Activated CD4-positive, alpha-beta T cell treated with anti-CD3 and anti-CD28 coated beads, Interleukin-2, amount 10 ng/mL, durations not matched to agents 7 days and 5 days (primary cell): ENCODE measurements at regions not wholly inside any gene's neighbourhood (a gene's known extent, or its start where the extent isn't known, plus 50 kb on each side); places are given as distances from the start of the nearest gene placed in this dataset.

Experiments
- CTCF ChIA-PET: fragments of 350-600 bp; sonication (Branson Sonifier 250); formaldehyde crosslinking; loops from one replicate; lab custom pipeline; 2021; ENCODE audit warnings: antibody characterized with exemption; lab: Charles Lee
- POLR2A ChIA-PET: fragments of 350-600 bp; sonication (Branson Sonifier 250); formaldehyde crosslinking; loops from one replicate; lab custom pipeline; 2021; ENCODE audit warnings: antibody characterized with exemption; lab: Charles Lee
- DNase-seq: peaks from one replicate; pipeline ENCODE4 v3.0.0-alpha.2; 2020
- H3K27ac Mint-ChIP-seq: one replicate; pipeline ENCODE4 v1.8.0; 2021; ENCODE audit warnings: mild to moderate bottlenecking, moderate library complexity, mixed read lengths
- H3K27me3 Mint-ChIP-seq: one replicate; pipeline ENCODE4 v1.8.0; 2021; ENCODE audit warnings: mixed read lengths
- H3K36me3 Mint-ChIP-seq: one replicate; pipeline ENCODE4 v1.8.0; 2021; ENCODE audit warnings: low read depth, mixed read lengths
- H3K4me1 Mint-ChIP-seq: one replicate; pipeline ENCODE4 v1.8.0; 2021; ENCODE audit warnings: mixed read lengths
- H3K4me3 Mint-ChIP-seq: one replicate; pipeline ENCODE4 v1.8.0; 2021; ENCODE audit warnings: mild to moderate bottlenecking, moderate library complexity, mixed read lengths
- H3K9me3 Mint-ChIP-seq: one replicate; pipeline ENCODE4 v1.8.0; 2021; ENCODE audit warnings: mixed read lengths

DNA sequence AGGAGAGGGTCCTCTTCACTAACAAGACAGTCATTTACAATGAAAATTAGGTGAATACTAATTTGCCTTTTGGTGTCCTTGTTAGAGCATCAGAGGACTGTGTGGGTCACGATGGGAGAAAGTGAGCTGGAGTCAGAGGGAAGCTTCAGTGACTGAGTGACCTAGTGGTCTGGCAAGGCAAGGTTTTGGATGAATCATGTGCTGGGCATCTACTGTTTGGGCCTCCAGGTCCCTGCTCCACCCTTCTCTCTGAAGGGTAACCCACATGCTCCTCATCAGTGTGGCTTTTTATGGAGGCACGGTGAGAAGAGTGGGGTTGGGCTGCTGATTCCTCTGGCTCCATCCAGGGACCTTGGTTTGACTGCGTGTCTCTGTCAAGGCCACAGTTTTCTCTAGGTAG, 60.5 kb upstream of the EXOC2 start:
- H3K4me1 Mint-ChIP-seq = no peaks in the 10 kb centered on the region
- H3K4me3 Mint-ChIP-seq = no peak overlapping the region
- H3K27ac Mint-ChIP-seq = no peak overlapping the region
- DNase-seq = no peak
- POLR2A ChIA-PET = no interaction called here
- H3K36me3 Mint-ChIP-seq = no peaks in the 10 kb centered on the region
- CTCF ChIA-PET = no interaction called here
- H3K27me3 Mint-ChIP-seq = peaks cover 5% of the 10 kb centered on the region
- H3K9me3 Mint-ChIP-seq = no peaks in the 10 kb centered on the region

DNA sequence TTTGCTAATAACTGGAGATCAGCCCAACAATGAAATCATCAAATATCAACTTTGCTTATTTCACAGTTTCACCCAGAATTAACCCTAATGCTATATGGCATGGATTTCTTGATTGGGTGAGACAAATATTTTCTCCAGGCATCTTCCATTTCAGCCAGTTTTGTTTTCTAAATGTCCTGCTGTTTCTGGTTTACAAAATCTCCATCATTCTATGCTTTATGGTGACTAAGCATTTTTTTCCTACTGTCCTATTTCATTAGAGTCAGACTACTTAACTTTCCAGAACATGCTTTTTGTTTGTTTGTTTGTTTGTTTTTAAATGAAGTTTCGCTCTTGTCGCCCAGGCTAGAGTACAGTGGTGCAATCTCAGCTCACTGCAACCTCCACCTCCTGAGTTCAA, 59.5 kb upstream of the EXOC2 start:
- Mint-ChIP-seq H3K4me1 (no peaks in the 10 kb centered on the region), H3K36me3 (no peaks in the 10 kb centered on the region), H3K27ac (no peak overlapping the region), H3K27me3 (peaks cover 6% of the 10 kb centered on the region), H3K9me3 (no peaks in the 10 kb centered on the region), H3K4me3 (no peak overlapping the region)
- no peak for DNase-seq
- POLR2A ChIA-PET = no interaction called here
- CTCF ChIA-PET = no interaction called here

DNA sequence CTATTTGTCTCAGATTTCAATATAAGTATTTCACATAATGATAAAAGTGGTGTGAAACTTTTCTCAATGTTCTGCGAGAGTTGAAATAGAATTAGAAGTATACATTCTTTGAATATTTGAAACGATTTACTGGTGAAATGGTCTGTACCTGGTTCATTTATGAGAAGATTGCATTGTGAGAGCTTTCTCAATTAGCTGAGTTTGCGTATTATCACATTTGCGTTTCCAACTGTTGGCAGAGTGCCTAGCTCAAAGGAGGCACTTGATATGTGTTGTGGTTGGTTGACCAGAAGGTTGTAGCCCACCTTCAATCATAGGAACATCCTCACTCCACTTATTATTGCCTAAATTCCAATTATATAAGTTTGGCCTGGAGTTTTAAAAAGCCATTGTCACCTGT, 58.8 kb upstream of the EXOC2 start:
- POLR2A ChIA-PET = no interaction called here
- no peak for DNase-seq
- Mint-ChIP-seq H3K4me3 (no peak overlapping the region), H3K27ac (no peak overlapping the region), H3K4me1 (no peaks in the 10 kb centered on the region), H3K36me3 (no peaks in the 10 kb centered on the region), H3K9me3 (no peaks in the 10 kb centered on the region), H3K27me3 (peaks cover 8% of the 10 kb centered on the region)
- CTCF ChIA-PET = no interaction called here

DNA sequence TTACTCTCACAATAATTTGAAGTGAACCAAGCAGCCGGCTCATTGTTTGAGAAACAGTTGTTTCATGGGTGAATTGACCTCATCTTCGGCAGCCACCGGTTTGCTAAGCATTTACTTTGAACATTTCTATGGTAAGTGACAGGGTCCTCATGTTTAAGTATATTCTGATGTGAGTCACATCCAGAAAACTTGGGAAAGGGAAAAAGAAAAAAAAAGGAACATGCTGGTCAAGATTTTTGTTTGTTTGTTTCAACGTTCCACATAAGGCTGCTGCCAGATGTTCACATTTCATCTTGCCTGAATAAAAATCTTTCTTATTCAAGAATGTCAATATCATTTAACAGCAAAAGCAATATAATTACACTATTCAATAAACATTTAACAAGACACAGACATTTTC, 55.0 kb upstream of the EXOC2 start:
- H3K36me3 Mint-ChIP-seq = no peaks in the 10 kb centered on the region
- ChIA-PET CTCF (no interaction called here), POLR2A (no interaction called here)
- no peak overlapping the region for H3K4me3 Mint-ChIP-seq
- H3K9me3 Mint-ChIP-seq = no peaks in the 10 kb centered on the region
- H3K4me1 Mint-ChIP-seq = no peaks in the 10 kb centered on the region
- no peak for DNase-seq
- peaks cover 8% of the 10 kb centered on the region for H3K27me3 Mint-ChIP-seq
- H3K27ac Mint-ChIP-seq = no peak overlapping the region

DNA sequence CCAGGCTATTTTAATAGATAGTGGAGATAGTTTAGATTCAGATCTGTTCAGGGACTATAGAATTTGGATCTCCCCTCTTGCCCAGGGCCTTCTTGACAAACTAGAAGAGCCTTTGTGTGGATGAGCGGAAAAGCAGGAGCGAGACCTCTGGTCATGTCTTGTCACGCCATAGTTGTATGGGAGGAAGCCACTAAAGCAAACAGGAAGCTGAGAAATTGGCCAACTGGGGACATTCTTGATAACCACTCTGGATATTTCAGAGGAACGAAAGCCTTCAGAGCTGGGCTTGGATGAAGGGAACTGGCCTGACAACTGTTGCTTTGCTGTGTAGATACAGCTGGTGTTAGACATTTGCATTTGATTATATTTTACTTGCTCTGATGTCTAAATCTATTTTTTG, 54.1 kb upstream of the EXOC2 start:
- ChIA-PET POLR2A (no interaction called here), CTCF (no interaction called here)
- Mint-ChIP-seq H3K27me3 (peaks cover 5% of the 10 kb centered on the region), H3K4me1 (no peaks in the 10 kb centered on the region), H3K27ac (no peak overlapping the region), H3K4me3 (no peak overlapping the region), H3K9me3 (no peaks in the 10 kb centered on the region), H3K36me3 (no peaks in the 10 kb centered on the region)
- DNase-seq = no peak

DNA sequence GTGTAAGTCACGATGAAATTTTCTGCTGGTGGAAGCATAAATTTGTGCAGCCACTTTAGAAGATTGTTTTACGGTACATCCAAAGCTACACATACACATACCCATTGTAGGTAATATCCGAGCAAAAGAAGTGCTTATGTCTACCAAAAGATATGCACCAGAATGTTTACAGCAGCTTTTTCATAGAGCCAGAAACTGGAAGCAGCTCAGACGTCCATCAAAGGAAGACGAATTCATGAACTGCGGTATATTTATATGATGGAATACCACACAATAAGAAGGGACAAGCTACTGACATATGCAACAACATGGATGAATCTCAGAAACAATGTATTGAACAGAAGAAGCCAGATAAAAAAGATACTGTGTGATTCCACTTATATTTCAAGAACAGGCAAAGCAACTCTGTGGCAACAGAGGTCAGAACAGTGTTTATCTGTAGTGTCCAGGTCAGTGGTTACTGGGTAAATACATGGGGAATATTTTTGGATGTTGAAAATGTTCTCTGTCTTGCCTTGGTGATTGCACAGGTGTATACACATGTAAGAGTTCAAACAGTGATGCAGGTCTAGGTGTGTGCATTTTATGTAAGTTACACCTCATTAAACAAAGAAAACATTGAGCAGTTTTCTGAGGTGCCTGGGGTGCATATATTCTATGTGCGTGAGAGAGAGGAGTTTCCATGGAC, 51.9 kb upstream of the EXOC2 start:
- Mint-ChIP-seq H3K36me3 (no peaks in the 10 kb centered on the region), H3K4me1 (peaks cover 5% of the 10 kb centered on the region), H3K4me3 (no peak overlapping the region), H3K9me3 (no peaks in the 10 kb centered on the region), H3K27me3 (peaks cover 5% of the 10 kb centered on the region), H3K27ac (no peak overlapping the region)
- DNase-seq = no peak
- ChIA-PET CTCF (no interaction called here), POLR2A (no interaction called here)

DNA sequence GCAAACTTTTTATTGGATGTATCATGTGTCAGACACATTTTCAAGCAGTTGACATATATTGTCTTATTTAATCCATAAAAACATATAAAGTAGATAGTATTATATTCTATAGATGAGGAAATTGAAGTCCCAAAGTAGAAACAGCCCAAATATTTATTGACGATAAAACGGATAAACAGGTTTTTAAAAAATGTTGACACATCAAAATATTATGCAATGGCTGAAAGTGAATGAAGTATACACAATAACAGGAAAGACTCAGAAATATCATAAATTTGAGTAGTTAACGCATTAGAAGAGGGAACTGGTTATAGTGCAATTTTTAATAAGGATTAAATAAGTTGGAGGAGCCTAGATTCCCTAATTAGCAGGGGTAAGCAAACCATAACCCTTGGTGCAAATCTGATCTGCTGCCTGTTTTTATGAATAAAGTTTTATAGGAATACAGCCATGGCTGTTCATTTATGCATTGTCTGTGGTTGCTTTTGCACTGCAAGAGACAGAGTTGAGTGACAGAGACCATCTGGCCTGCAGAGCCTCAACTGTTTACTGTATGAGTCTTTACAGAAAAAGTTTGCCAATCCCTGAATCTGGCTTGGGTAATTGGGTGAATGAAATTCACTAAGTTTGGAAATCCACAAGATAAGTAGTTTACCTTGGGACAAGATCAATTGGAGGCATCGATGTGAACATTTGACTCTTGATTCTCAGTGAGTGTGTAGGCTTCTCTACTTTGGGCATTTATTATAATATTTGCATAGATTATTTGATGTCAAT, 50.6 kb upstream of the EXOC2 start:
- Mint-ChIP-seq H3K9me3 (no peaks in the 10 kb centered on the region), H3K27me3 (peaks cover 2% of the 10 kb centered on the region), H3K27ac (no peak overlapping the region), H3K4me1 (peaks cover 5% of the 10 kb centered on the region), H3K36me3 (no peaks in the 10 kb centered on the region), H3K4me3 (no peak overlapping the region)
- no peak for DNase-seq
- ChIA-PET POLR2A (no interaction called here), CTCF (no interaction called here)
